Rectal smooth muscle tissue (tissue), 1 donor: ENCODE measurements at regions not wholly inside any gene's neighbourhood (a gene's known extent, or its start where the extent isn't known, plus 50 kb on each side); places are given as distances from the start of the nearest gene placed in this dataset.
"Not testable (repeated sequence)": the region's sequence is repeated elsewhere in the genome, so short reads cannot be mapped to it uniquely, and the experiment has no call there.

Experiments
- H3K27ac ChIP-seq: one replicate; pipeline ENCODE4 v1.7.0; 2013; ENCODE audit warnings: low read depth, low read length, inconsistent platforms
- H3K27me3 ChIP-seq: one replicate; pipeline ENCODE4 v1.7.0; 2013; ENCODE audit warnings: low read length; ENCODE audit not compliant: control insufficient read depth, insufficient read depth
- H3K36me3 ChIP-seq: one replicate; pipeline ENCODE4 v1.7.0; 2013; ENCODE audit warnings: low read length; ENCODE audit not compliant: control insufficient read depth, insufficient read depth
- H3K4me1 ChIP-seq: one replicate; pipeline ENCODE4 v1.7.0; 2013; ENCODE audit warnings: low read length; ENCODE audit not compliant: control insufficient read depth, insufficient read depth
- H3K4me3 ChIP-seq: one replicate; pipeline ENCODE4 v1.7.0; 2013; ENCODE audit warnings: low read length
- H3K9ac ChIP-seq: one replicate; pipeline ENCODE4 v1.7.0; 2013; ENCODE audit warnings: low read length

- Histone ChIP-seq H3K27ac (no peak overlapping the region), H3K36me3 (no peaks in the 10 kb centered on the region), H3K27me3 (no peaks in the 10 kb centered on the region), H3K4me3 (no peak overlapping the region), H3K4me1 (no peaks in the 10 kb centered on the region), H3K9ac (no peak overlapping the region)
Measured at GRCh38 chr4:160604541-160604940, 1501.7 kb downstream of the RAPGEF2 start.

- no peak overlapping the region for H3K4me3 ChIP-seq
- no peak overlapping the region for H3K9ac ChIP-seq
- H3K27ac ChIP-seq, result no peak overlapping the region
- no peaks in the 10 kb centered on the region for H3K27me3 ChIP-seq
- no peaks in the 10 kb centered on the region for H3K36me3 ChIP-seq
- H3K4me1 ChIP-seq, result no peaks in the 10 kb centered on the region
Measured at GRCh38 chr4:160611181-160611580, 1508.3 kb downstream of the RAPGEF2 start.

DNA sequence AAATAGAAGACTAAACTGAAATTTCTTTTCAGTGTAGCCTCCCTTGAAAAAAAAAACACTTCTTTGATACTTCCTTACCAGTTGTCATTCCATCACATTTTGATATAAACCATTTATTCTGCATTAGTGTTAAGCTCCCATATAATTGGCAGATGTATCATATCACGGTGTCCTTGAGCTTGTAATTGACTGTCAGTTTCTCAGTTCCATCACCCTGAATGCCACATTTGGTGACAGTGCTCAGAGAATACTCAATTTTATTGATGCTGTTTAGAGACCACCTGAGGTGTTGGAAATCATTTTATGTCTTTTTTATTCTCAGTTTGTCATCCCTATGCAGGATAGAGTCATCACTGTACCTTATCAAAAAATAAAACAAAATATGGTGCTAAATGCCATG lies 1528.2 kb downstream of the RAPGEF2 start:
- no peaks in the 10 kb centered on the region for H3K4me1 ChIP-seq
- no peaks in the 10 kb centered on the region for H3K36me3 ChIP-seq
- H3K27me3 ChIP-seq, result no peaks in the 10 kb centered on the region
- H3K27ac ChIP-seq, result no peak overlapping the region
- no peak overlapping the region for H3K4me3 ChIP-seq
- no peak overlapping the region for H3K9ac ChIP-seq

DNA sequence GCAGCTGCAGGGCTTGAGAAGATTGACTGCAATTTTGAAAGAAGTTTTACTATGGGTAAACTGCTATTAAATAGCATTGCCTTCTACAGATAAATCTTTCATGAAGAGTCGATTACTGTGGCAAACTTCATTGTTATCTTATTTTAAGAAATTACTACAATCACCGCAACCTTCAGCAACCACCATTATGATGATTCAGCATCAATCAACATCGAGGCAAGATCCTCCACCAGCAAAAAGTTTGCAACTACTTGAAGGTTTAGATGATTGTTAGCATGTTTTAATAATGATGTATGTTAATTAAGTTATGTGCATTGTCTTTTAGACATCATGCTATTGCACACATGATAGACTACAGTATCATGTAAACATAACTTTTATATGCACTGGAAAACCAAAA lies 1511.0 kb downstream of the FSTL5 start:
- H3K27ac ChIP-seq, result no peak overlapping the region
- no peak overlapping the region for H3K4me3 ChIP-seq
- no peaks in the 10 kb centered on the region for H3K4me1 ChIP-seq
- H3K9ac ChIP-seq, result no peak overlapping the region
- no peaks in the 10 kb centered on the region for H3K27me3 ChIP-seq
- no peaks in the 10 kb centered on the region for H3K36me3 ChIP-seq

- no peaks in the 10 kb centered on the region for H3K27me3 ChIP-seq
- H3K36me3 ChIP-seq, result no peaks in the 10 kb centered on the region
- H3K4me1 ChIP-seq, result no peaks in the 10 kb centered on the region
- H3K9ac ChIP-seq, result no peak overlapping the region
- no peak overlapping the region for H3K27ac ChIP-seq
- no peak overlapping the region for H3K4me3 ChIP-seq
Measured at GRCh38 chr4:160675550-160675949, 1488.2 kb downstream of the FSTL5 start.

DNA sequence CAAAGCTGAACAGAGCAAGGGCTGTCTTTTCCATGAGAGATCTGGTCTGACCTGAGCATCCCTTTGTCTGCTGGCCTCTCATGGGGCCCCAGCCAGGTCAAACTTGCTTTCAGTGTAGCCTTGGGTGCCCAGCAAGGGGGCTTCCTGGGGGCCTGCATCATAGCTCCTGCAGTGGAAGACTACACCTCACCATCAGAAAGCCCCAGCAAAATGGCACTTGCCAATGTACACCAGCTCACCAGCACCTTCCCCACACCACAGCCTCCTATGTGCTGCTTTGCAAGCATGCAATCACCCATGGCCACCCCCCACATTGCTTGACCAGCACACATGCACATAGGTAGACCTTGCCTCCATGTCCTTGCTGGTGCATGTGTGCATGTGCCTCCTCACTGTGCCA lies 1478.1 kb downstream of the FSTL5 start:
- Histone ChIP-seq H3K36me3 (no peaks in the 10 kb centered on the region), H3K27ac (no peak overlapping the region), H3K4me1 (no peaks in the 10 kb centered on the region), H3K27me3 (no peaks in the 10 kb centered on the region), H3K4me3 (no peak overlapping the region), H3K9ac (no peak overlapping the region)

DNA sequence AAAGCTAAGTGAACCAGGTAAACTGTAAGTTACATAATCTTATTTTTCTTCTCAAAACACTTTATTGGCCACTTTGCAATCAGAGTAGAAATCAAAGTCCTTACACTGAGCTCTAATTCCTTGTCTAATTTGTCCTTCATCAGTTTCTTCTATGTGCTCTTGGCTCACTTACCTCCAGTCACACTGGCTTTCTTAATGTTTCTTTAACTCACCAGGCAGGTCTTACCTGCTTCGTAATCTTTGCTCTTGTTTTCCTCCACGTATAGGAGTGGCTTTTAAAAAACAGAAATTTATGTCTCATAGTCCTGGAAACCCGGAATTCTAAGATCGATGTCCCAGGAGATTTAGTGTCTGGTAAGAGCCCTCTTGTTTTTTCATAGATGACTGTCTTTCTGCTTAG lies 1462.1 kb downstream of the FSTL5 start:
- no peaks in the 10 kb centered on the region for H3K36me3 ChIP-seq
- no peaks in the 10 kb centered on the region for H3K4me1 ChIP-seq
- no peak overlapping the region for H3K9ac ChIP-seq
- no peak overlapping the region for H3K27ac ChIP-seq
- H3K4me3 ChIP-seq, result no peak overlapping the region
- H3K27me3 ChIP-seq, result no peaks in the 10 kb centered on the region

DNA sequence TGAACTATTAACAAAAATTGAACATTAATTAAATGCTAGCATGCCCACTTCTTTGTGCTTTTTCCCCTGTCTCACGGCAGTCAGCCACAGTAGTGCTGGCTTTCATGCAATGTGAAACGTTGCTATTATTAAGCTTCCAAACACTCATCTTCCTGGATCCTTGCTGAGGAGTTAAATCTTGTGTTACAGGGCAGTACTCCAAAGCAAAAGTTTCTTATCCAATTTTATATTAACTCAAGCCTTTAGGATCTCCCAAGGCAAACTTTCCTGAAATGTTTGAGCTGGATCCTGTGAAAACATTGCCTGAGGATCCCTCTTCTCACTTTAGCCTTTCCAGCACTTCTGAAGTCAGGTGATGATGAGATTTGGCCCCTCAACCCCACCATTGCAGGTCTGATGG lies 1454.8 kb downstream of the FSTL5 start:
- H3K27me3 ChIP-seq, result no peaks in the 10 kb centered on the region
- H3K36me3 ChIP-seq, result no peaks in the 10 kb centered on the region
- H3K9ac ChIP-seq, result no peak overlapping the region
- H3K27ac ChIP-seq, result no peak overlapping the region
- H3K4me1 ChIP-seq, result no peaks in the 10 kb centered on the region
- no peak overlapping the region for H3K4me3 ChIP-seq

DNA sequence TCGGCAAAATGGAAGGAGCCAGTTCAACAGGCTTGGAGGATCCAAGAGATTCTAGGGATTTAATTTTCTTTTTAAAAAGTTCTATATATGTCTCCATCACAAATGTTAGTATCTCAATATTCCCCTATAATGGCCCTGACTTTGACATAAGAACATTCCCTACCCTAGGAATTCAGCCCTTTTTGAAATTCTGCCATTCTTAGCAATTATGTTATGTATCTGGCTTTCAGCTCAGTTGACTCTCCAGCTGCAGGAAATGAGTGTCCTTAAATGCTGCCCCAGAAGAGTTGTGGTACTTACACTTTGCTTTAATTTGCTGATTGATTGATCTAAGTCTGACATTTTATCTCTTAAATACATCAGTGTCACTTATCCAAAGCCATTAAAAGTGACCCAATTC lies 1454.3 kb downstream of the FSTL5 start:
- Histone ChIP-seq H3K4me1 (no peaks in the 10 kb centered on the region), H3K36me3 (no peaks in the 10 kb centered on the region), H3K9ac (no peak overlapping the region), H3K27me3 (no peaks in the 10 kb centered on the region), H3K4me3 (no peak overlapping the region), H3K27ac (no peak overlapping the region)

DNA sequence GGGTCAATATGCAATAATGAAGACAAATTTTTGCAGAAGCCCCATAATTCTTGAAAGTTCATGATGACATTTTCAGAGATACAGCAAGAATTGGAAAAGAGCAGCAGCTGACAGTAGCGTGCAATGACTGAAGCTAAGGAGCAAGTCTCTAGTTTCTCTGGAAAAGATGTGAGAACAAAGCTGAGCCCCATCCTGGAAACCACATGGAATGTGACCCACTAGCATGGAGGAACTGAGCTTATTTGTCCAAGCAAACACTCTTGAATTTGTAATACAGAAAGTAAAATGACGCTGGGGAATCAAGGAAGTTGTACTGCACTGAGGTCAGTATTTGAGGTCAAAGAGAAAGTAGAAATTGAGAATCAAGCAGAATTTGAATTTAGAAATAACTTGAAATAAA lies 1447.2 kb downstream of the FSTL5 start:
- Histone ChIP-seq H3K36me3 (no peaks in the 10 kb centered on the region), H3K27me3 (no peaks in the 10 kb centered on the region), H3K4me3 (no peak overlapping the region), H3K9ac (no peak overlapping the region), H3K4me1 (no peaks in the 10 kb centered on the region), H3K27ac (no peak overlapping the region)

DNA sequence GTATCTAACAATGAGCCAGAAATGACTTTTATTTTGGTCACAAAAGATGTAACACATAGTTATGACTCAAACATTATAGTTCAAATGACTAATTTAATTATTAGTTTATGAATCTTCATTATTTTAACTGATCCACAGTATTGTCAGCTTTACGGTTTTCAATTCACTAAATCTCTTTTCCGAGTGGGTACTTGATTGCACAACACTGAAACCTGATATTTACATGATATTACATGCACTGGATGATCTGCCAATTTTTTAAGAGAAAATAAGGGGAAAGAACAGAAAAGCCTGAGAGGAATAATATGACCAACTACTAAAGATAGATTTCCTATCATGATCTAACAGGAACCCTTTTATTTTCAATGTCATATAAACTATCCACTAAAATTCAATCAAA lies 1446.0 kb downstream of the FSTL5 start:
- H3K27ac ChIP-seq, result no peak overlapping the region
- H3K9ac ChIP-seq, result no peak overlapping the region
- no peak overlapping the region for H3K4me3 ChIP-seq
- H3K36me3 ChIP-seq, result no peaks in the 10 kb centered on the region
- no peaks in the 10 kb centered on the region for H3K4me1 ChIP-seq
- no peaks in the 10 kb centered on the region for H3K27me3 ChIP-seq

DNA sequence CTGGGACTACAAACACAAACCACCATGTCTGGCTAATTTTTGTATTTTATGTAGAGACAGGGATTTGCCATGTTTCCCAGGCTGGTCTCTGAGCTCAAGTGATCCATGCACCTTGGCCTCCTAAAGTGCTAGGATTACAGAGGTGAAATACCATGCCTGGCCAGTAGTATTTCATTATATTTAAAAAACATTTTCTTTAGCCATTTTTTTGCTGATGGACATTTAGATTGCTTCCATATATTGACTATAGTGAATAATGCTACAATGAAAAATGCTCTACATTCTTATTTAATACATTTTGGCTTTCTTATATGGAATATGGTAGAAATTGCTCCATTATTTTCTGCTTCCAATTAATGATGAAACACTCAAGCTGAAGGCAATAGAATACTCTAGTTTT lies 1439.7 kb downstream of the FSTL5 start:
- no peak overlapping the region for H3K9ac ChIP-seq
- H3K4me3 ChIP-seq, result no peak overlapping the region
- H3K27ac ChIP-seq, result no peak overlapping the region
- no peaks in the 10 kb centered on the region for H3K4me1 ChIP-seq
- no peaks in the 10 kb centered on the region for H3K27me3 ChIP-seq
- H3K36me3 ChIP-seq, result no peaks in the 10 kb centered on the region

GRCh38 chr4:160745126-160745525 lies 1418.7 kb downstream of the FSTL5 start:
- no peak overlapping the region for H3K4me3 ChIP-seq
- no peak overlapping the region for H3K27ac ChIP-seq
- no peak overlapping the region for H3K9ac ChIP-seq
- no peaks in the 10 kb centered on the region for H3K27me3 ChIP-seq
- H3K36me3 ChIP-seq, result no peaks in the 10 kb centered on the region
- H3K4me1 ChIP-seq, result no peaks in the 10 kb centered on the region

DNA sequence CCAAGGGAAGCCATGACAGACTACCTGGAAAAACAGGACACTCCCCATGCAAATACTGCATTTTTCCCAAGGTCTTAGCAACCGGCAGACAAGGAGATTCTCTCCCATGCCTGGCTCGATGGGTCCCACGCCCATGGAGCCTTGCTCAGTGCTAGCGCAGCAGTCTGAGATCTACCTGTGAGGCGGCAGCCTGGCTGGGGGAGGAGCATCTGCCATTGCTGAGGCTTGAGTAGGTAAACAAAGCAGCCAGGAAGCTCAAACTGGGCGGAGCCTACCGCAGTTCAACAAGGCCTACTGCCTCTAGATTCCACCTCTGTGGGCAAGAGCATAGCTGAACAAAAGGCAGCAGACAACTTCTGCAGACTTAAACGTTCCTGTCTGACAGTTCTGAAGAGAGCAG lies 1417.2 kb downstream of the FSTL5 start:
- not testable (repeated sequence) for H3K36me3 ChIP-seq, H3K27me3 ChIP-seq, H3K4me3 ChIP-seq, H3K27ac ChIP-seq, H3K4me1 ChIP-seq, H3K9ac ChIP-seq
